ENCODE measurements at regions not wholly inside any gene's neighbourhood (a gene's known extent, or its start where the extent isn't known, plus 50 kb on each side); places are given as distances from the start of the nearest gene placed in this dataset. TPM values are rescaled to one million over a fixed set of nuclear protein-coding genes. Genes with fewer than 3 reads are reported as not detected.
A peak's percentile ranks its signal among the peaks of the same experiment; 100 is the strongest.
"Not testable (repeated sequence)": the region's sequence is repeated elsewhere in the genome, so short reads cannot be mapped to it uniquely, and the experiment has no call there.

- intact Hi-C loops (cut with DNase I), result no loop called here
- DNase-seq (ENCODE audit: low spot score), result peak; percentile 68
Observed at GRCh38 chr10:56508562-56508961, 147.5 kb upstream of the ZWINT start.

GRCh38 chr10:56507033-56507432 lies 146.0 kb upstream of the ZWINT start:
- intact Hi-C loops (cut with DNase I), result no loop called here
- DNase-seq (ENCODE audit: low spot score), result no peak

GRCh38 chr10:56505555-56505954 lies 144.5 kb upstream of the ZWINT start:
- DNase-seq (ENCODE audit: low spot score), result no peak

GRCh38 chr10:56496186-56496486 lies 135.1 kb upstream of the ZWINT start:
- intact Hi-C loops (cut with DNase I), result no loop called here
- DNase-seq (ENCODE audit: low spot score), result no peak

More at GRCh38 chr10:56505555-56505954, 144.5 kb upstream of the ZWINT start:
- intact Hi-C loops (cut with DNase I), result no loop called here

- DNase-seq (ENCODE audit: low spot score), result no peak
- intact Hi-C loops (cut with DNase I), result no loop called here
Observed at GRCh38 chr10:56487746-56488145, 126.7 kb upstream of the ZWINT start.

GRCh38 chr10:56481521-56482091 lies 120.5 kb upstream of the ZWINT start:
- intact Hi-C loops (cut with DNase I), result no loop called here
- no peak for DNase-seq (ENCODE audit: low spot score)

- no peak for DNase-seq (ENCODE audit: low spot score)
- intact Hi-C loops (cut with DNase I), result no loop called here
Observed at GRCh38 chr10:56472978-56473377, 111.9 kb upstream of the ZWINT start.

GRCh38 chr10:56470701-56471100 lies 109.6 kb upstream of the ZWINT start:
- DNase-seq (ENCODE audit: low spot score), result no peak
- intact Hi-C loops (cut with DNase I), result no loop called here

- intact Hi-C loops (cut with DNase I), result no loop called here
Observed at GRCh38 chr10:56469482-56469881, 108.4 kb upstream of the ZWINT start.

GRCh38 chr10:56466005-56466404 lies 104.9 kb upstream of the ZWINT start:
- intact Hi-C loops (cut with DNase I), result no loop called here
- DNase-seq (ENCODE audit: low spot score), result no peak

More at GRCh38 chr10:56469482-56469881, 108.4 kb upstream of the ZWINT start:
- DNase-seq (ENCODE audit: low spot score), result no peak

- no peak for DNase-seq (ENCODE audit: low spot score)
- intact Hi-C loops (cut with DNase I), result no loop called here
Observed at GRCh38 chr10:56449770-56450169, 88.7 kb upstream of the ZWINT start.

- intact Hi-C loops (cut with DNase I); DNase-seq (ENCODE audit: low spot score): not testable (repeated sequence)
Observed at GRCh38 chr10:56447613-56448012, 86.6 kb upstream of the ZWINT start.

GRCh38 chr10:56441337-56441736 lies 80.3 kb upstream of the ZWINT start:
- DNase-seq (ENCODE audit: low spot score); intact Hi-C loops (cut with DNase I): not testable (repeated sequence)

Small RNAs in the stretch of these regions (microRNA-seq; reads per million reads assigned to microRNA genes)
- gene MIR3924, result not detected

Measured in cardiac septum (tissue), 1 donor.